ENCODE measurements at regions not wholly inside any gene's neighbourhood (a gene's known extent, or its start where the extent isn't known, plus 50 kb on each side); places are given as distances from the start of the nearest gene placed in this dataset.

DNA sequence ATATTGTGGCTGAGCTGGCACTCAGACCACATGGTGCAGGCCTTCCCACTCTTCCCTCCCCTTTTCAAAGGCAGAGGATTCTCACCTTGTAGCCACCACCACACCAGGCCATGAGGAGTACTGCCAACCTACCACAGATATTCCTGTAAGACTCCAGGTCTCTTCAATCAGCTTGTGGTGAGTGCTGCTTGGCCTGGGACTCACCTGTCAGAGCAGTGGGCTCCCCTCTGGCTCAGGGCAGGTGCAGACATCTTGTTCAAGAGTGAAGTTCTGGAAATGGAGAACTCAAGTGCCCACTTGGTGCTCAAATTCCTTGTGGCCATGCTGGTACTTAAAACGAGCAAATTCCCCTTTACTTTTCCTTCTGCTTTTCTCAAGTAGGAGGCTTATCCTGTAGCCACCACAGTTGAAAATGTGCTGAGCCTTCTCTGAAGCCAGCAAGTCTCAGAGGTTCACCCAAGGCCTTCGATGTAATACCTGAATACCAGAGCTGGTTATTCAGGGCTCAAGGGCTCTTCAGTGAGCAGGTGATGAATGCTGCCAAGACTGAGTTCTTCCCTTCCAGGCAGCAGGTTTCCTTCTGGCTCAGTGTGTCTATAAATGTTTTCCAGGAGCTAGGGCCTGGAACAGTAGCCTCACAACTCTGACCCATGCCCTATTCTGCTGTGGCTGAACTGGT is 212.9 kb downstream of the TEX13C start:
- Histone ChIP-seq H3K27me3 (ENCODE audit: low read depth) (no peaks in the 10 kb centered on the region), H3K4me1 (no peaks in the 10 kb centered on the region), H3K4me3 (no peak overlapping the region), H3K27ac (no peak overlapping the region), H3K36me3 (no peaks in the 10 kb centered on the region), H3K9me3 (no peaks in the 10 kb centered on the region)
- DNase-seq (no peak), ATAC-seq (peak; percentile 89 to 95)
- TF ChIP-seq, protein P1, sequence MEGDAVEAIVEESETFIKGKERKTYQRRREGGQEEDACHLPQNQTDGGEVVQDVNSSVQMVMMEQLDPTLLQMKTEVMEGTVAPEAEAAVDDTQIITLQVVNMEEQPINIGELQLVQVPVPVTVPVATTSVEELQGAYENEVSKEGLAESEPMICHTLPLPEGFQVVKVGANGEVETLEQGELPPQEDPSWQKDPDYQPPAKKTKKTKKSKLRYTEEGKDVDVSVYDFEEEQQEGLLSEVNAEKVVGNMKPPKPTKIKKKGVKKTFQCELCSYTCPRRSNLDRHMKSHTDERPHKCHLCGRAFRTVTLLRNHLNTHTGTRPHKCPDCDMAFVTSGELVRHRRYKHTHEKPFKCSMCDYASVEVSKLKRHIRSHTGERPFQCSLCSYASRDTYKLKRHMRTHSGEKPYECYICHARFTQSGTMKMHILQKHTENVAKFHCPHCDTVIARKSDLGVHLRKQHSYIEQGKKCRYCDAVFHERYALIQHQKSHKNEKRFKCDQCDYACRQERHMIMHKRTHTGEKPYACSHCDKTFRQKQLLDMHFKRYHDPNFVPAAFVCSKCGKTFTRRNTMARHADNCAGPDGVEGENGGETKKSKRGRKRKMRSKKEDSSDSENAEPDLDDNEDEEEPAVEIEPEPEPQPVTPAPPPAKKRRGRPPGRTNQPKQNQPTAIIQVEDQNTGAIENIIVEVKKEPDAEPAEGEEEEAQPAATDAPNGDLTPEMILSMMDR (IDR thresholded peaks at IDR 0.05) = no peak
- intact Hi-C loops (cut with DNase I) = no loop called here

DNA sequence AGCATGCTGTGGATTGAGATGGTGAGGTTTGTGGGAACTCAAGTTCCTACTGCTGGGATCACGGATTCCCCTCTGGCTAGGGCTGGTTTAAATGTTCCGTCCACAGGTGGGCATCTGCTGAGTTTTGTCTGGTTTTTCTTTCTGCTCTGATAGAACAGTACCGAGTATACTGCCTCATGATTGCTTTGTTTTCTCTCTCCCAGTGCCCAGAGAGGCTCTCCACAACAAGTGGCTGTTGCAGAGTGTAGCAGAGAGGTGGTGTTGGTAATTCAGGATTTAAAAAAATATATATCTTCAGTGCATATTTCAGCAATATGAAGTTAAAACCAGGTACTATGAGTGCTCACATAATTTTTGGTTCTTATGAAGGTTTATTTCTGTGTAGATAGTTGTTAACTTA is 213.7 kb downstream of the TEX13C start:
- no peak for DNase-seq
- Histone ChIP-seq H3K4me3 (no peak overlapping the region), H3K27me3 (ENCODE audit: low read depth) (no peaks in the 10 kb centered on the region), H3K27ac (no peak overlapping the region), H3K4me1 (no peaks in the 10 kb centered on the region), H3K9me3 (no peaks in the 10 kb centered on the region), H3K36me3 (no peaks in the 10 kb centered on the region)
- ATAC-seq = peak; percentile 51 to 68
- TF ChIP-seq, protein P1 (IDR thresholded peaks at IDR 0.05) = no peak
- intact Hi-C loops (cut with DNase I) = no loop called here

DNA sequence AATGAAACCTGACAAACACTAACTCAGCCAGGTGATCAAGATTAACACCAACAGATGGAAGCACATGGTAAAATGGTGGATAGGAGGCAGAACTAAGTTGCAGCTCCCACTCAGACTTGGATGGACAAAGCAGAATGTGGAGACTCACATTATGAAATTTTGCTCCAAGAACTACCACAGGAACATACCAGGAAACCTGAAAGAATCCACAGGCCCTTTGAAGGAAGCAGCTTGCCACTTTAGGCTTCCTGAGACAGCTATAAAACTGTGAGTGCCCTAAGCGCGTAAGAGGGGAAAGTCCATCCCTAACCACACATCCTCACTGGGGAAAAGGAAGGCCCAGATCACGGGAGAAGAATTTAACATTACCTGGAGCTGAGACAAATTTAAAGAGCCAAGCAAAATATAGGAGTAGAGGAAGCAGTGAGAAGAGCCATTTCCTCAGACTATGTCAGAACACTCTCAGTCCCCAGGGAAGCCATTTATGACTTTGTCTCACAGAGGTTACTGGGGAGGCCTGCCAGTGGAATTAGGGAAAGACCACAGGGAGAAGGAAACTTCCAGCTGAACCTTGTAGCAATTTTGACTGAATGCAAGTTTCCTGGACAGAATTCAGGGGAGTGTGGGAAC is 224.5 kb downstream of the TEX13C start:
- ATAC-seq (no peak), DNase-seq (no peak)
- Histone ChIP-seq H3K9me3 (no peaks in the 10 kb centered on the region), H3K4me1 (no peaks in the 10 kb centered on the region), H3K27ac (no peak overlapping the region), H3K4me3 (no peak overlapping the region), H3K36me3 (no peaks in the 10 kb centered on the region), H3K27me3 (ENCODE audit: low read depth) (no peaks in the 10 kb centered on the region)
- intact Hi-C loops (cut with DNase I) = no loop called here
- TF ChIP-seq, protein P1 (IDR thresholded peaks at IDR 0.05) = no peak

DNA sequence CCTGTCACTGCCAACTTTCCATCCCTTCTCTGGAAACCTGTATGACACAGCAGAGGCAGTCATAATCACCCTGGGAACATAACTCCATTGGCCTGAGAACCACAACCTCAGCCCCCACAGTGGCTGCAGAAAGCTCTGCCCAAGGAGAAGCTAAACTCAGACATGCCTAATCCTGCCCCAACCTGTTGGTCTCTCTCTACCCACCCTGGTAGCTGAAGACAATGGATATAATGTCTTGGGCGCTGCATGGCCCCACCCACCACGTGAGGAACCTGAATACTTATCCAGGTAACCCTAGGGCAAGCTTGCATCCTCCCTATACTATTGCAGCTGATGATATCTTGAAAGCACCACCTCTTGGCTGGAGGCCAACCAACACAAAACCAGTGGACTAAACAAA is 225.2 kb downstream of the TEX13C start:
- TF ChIP-seq, protein P1 (IDR thresholded peaks at IDR 0.05) = no peak
- H3K36me3 ChIP-seq = no peaks in the 10 kb centered on the region
- no peaks in the 10 kb centered on the region for H3K27me3 ChIP-seq (ENCODE audit: low read depth)
- no peak for ATAC-seq
- no peak for DNase-seq
- H3K27ac ChIP-seq = no peak overlapping the region
- H3K4me1 ChIP-seq = no peaks in the 10 kb centered on the region
- H3K9me3 ChIP-seq = no peaks in the 10 kb centered on the region
- H3K4me3 ChIP-seq = no peak overlapping the region
- intact Hi-C loops (cut with DNase I) = no loop called here

DNA sequence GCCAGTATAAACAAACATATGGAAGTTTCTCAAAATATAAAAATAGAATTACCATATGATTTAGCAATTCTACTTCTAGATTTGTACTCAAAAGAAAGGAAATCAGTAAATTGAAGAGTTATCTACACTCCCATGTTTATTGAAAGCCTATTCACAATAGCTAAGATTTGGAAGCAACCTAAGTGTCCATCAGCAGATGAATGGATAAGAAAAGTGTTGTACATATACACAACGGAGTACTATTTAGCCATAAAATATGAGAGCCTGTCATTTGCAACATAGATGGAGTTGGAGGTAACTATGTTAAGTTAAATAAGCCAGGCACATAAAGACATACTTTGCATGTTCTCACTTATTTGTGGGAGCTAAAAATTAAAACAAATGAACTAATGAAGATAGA is 257.8 kb downstream of the TEX13C start:
- no peak for ATAC-seq
- no peak overlapping the region for H3K4me3 ChIP-seq
- no peaks in the 10 kb centered on the region for H3K9me3 ChIP-seq
- intact Hi-C loops (cut with DNase I) = no loop called here
- no peaks in the 10 kb centered on the region for H3K27me3 ChIP-seq (ENCODE audit: low read depth)
- no peaks in the 10 kb centered on the region for H3K4me1 ChIP-seq
- no peak overlapping the region for H3K27ac ChIP-seq
- TF ChIP-seq, protein P1 (IDR thresholded peaks at IDR 0.05) = no peak
- no peaks in the 10 kb centered on the region for H3K36me3 ChIP-seq
- DNase-seq = no peak

All from lower lobe of right lung (tissue), 2 donors.